WTC11 (cell line): ENCODE measurements at regions not wholly inside any gene's neighbourhood (a gene's known extent, or its start where the extent isn't known, plus 50 kb on each side); places are given as distances from the start of the nearest gene placed in this dataset.

Experiments used
- CTCF ChIP-seq: fragments of 200-600 bp; IDR thresholded peaks from 2 replicates; pipeline ENCODE4 v1.8.0; 2022; ENCODE audit warnings: antibody characterized with exemption
- ETV6 ChIP-seq: sonication (generic); formaldehyde crosslinking; IDR thresholded peaks from 2 replicates; pipeline ENCODE4 v1.8.1; 2022; ENCODE audit warnings: mild to moderate bottlenecking, missing genetic modification reagents
- FOXJ3 ChIP-seq: sonication (generic); formaldehyde crosslinking; IDR thresholded peaks from 2 replicates; pipeline ENCODE4 v1.9.0; 2021; ENCODE audit warnings: missing genetic modification reagents, mild to moderate bottlenecking, borderline replicate concordance
- FOXP1 ChIP-seq: sonication (generic); formaldehyde crosslinking; IDR thresholded peaks from 2 replicates; pipeline ENCODE4 v1.8.0; 2022; ENCODE audit warnings: missing genetic modification reagents, mild to moderate bottlenecking, moderate library complexity, borderline replicate concordance
- GABPB1 ChIP-seq: sonication (generic); formaldehyde crosslinking; IDR thresholded peaks from 2 replicates; pipeline ENCODE4 v1.8.1; 2023; ENCODE audit warnings: mild to moderate bottlenecking, missing genetic modification reagents
- MXD4 ChIP-seq: fragments of 250-450 bp; sonication (Bioruptor Pico); IDR thresholded peaks from 2 replicates; pipeline ENCODE4 v1.8.0; 2021; ENCODE audit warnings: mild to moderate bottlenecking, moderate library complexity, borderline replicate concordance
- NFYB ChIP-seq: sonication (generic); formaldehyde crosslinking; conservative IDR thresholded peaks from 2 replicates; pipeline ENCODE4 v1.8.0; 2022; ENCODE audit warnings: low read depth, missing genetic modification reagents
- PRDM15 ChIP-seq: sonication (generic); formaldehyde crosslinking; IDR thresholded peaks from 2 replicates; pipeline ENCODE4 v1.8.0; 2022; ENCODE audit warnings: missing genetic modification reagents
- TCF7 ChIP-seq: sonication (generic); formaldehyde crosslinking; IDR thresholded peaks from 2 replicates; pipeline ENCODE4 v1.8.0; 2022; ENCODE audit warnings: mild to moderate bottlenecking, low read depth, missing genetic modification reagents, moderate library complexity
- USF1 ChIP-seq: sonication (generic); formaldehyde crosslinking; IDR thresholded peaks from 2 replicates; pipeline ENCODE4 v1.8.0; 2022; ENCODE audit warnings: mild to moderate bottlenecking, missing genetic modification reagents
- ZBTB21 ChIP-seq: sonication (generic); formaldehyde crosslinking; IDR thresholded peaks from 2 replicates; pipeline ENCODE4 v1.8.1; 2023; ENCODE audit warnings: mild to moderate bottlenecking, missing genetic modification reagents, borderline replicate concordance
- ZNF121 ChIP-seq: sonication (generic); formaldehyde crosslinking; IDR thresholded peaks from 2 replicates; pipeline ENCODE4 v1.8.0; 2023; ENCODE audit warnings: missing genetic modification reagents
- ZNF512 ChIP-seq: sonication (generic); formaldehyde crosslinking; IDR thresholded peaks from 2 replicates; pipeline ENCODE4 v1.8.1; 2022; ENCODE audit warnings: missing genetic modification reagents, borderline replicate concordance

- TF ChIP-seq CTCF (no peak), FOXP1 (CRISPR knock-in tag) (no peak), PRDM15 (CRISPR knock-in tag) (no peak), ETV6 (no peak), FOXJ3 (CRISPR knock-in tag) (no peak), TCF7 (no peak), ZBTB21 (CRISPR knock-in tag) (no peak), GABPB1 (CRISPR knock-in tag) (no peak), ZNF512 (no peak), USF1 (CRISPR knock-in tag) (no peak), MXD4 (CRISPR knock-in tag) (no peak), ZNF121 (CRISPR knock-in tag) (no peak), NFYB (no peak)
Measured at GRCh38 chrX:147770858-147771257, 140.9 kb upstream of the FMR1 start.
